Endothelial cell (in vitro differentiated cells): ENCODE measurements at regions not wholly inside any gene's neighbourhood (a gene's known extent, or its start where the extent isn't known, plus 50 kb on each side); places are given as distances from the start of the nearest gene placed in this dataset.

ENCODE experiments used
- DNase-seq: peaks from one replicate; pipeline ENCODE4 v3.0.0; 2021; ENCODE audit warnings: low spot score
- H3K27ac Mint-ChIP-seq: one replicate; pipeline ENCODE4 v1.8.0; 2021; ENCODE audit warnings: mixed read lengths, inconsistent platforms; ENCODE audit not compliant: unreplicated experiment
- H3K27me3 Mint-ChIP-seq: one replicate; pipeline ENCODE4 v1.8.0; 2021; ENCODE audit warnings: mild to moderate bottlenecking, moderate library complexity, mixed read lengths, inconsistent platforms; ENCODE audit not compliant: unreplicated experiment
- H3K36me3 Mint-ChIP-seq: one replicate; pipeline ENCODE4 v1.8.0; 2021; ENCODE audit warnings: mild to moderate bottlenecking, low read depth, mixed read lengths, inconsistent platforms; ENCODE audit not compliant: unreplicated experiment
- H3K4me1 Mint-ChIP-seq: one replicate; pipeline ENCODE4 v1.8.0; 2021; ENCODE audit warnings: mild to moderate bottlenecking, mixed read lengths, inconsistent platforms; ENCODE audit not compliant: unreplicated experiment
- H3K4me3 Mint-ChIP-seq: one replicate; pipeline ENCODE4 v1.8.0; 2021; ENCODE audit warnings: mild to moderate bottlenecking, mixed read lengths, inconsistent platforms; ENCODE audit not compliant: unreplicated experiment
- H3K9me3 Mint-ChIP-seq: one replicate; pipeline ENCODE4 v1.8.0; 2021; ENCODE audit warnings: mixed read lengths, inconsistent platforms; ENCODE audit not compliant: unreplicated experiment
- CTCF ChIP-seq: fragments of 200-600 bp; sonication (generic); IDR thresholded peaks from one replicate; pipeline ENCODE4 v1.5.0; 2021; ENCODE audit warnings: antibody characterized with exemption; ENCODE audit not compliant: unreplicated experiment

- DNase-seq: no peak
- no peak for TF ChIP-seq CTCF
- Mint-ChIP-seq H3K4me1 (no peaks in the 10 kb centered on the region), H3K27ac (no peak overlapping the region), H3K27me3 (no peaks in the 10 kb centered on the region), H3K4me3 (no peak overlapping the region), H3K9me3 (no peaks in the 10 kb centered on the region), H3K36me3 (no peaks in the 10 kb centered on the region)
These were observed 422.0 kb downstream of the CDC14C start for GRCh38 chr7:49346195-49346899.

- no peaks in the 10 kb centered on the region for H3K27me3 Mint-ChIP-seq
- no peak overlapping the region for H3K27ac Mint-ChIP-seq
- no peak overlapping the region for H3K4me3 Mint-ChIP-seq
- H3K9me3 Mint-ChIP-seq: no peaks in the 10 kb centered on the region
- no peaks in the 10 kb centered on the region for H3K36me3 Mint-ChIP-seq
- no peak for DNase-seq
- TF ChIP-seq CTCF: no peak
- no peaks in the 10 kb centered on the region for H3K4me1 Mint-ChIP-seq
These were observed 406.4 kb upstream of the VWC2 start for GRCh38 chr7:49367072-49367471.

DNA sequence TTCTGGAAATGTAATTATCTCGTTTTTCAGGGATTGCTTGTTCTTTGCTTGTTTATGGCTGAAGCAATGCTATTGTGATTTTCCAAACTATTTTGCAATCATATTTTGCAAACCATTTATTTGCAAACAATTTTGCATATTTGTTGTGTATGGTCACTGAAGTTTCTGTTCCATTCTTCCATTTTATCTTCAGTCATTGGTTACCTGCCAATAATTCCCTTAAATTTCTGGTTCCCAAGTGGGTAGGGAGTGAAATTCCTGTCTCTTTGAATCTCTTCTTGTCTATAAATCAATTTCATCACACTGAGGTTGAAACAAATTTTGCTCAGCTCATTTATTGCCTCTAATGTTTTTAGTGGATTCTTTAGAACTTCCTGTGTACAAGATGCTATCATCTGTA is 401.7 kb upstream of the VWC2 start:
- TF ChIP-seq CTCF: no peak
- H3K4me3 Mint-ChIP-seq: no peak overlapping the region
- no peaks in the 10 kb centered on the region for H3K36me3 Mint-ChIP-seq
- no peak overlapping the region for H3K27ac Mint-ChIP-seq
- H3K4me1 Mint-ChIP-seq: no peaks in the 10 kb centered on the region
- H3K9me3 Mint-ChIP-seq: no peaks in the 10 kb centered on the region
- no peak for DNase-seq
- no peaks in the 10 kb centered on the region for H3K27me3 Mint-ChIP-seq

GRCh38 chr7:49376817-49377375 is 396.5 kb upstream of the VWC2 start:
- Mint-ChIP-seq H3K4me3 (no peak overlapping the region), H3K27me3 (no peaks in the 10 kb centered on the region), H3K9me3 (no peaks in the 10 kb centered on the region), H3K4me1 (no peaks in the 10 kb centered on the region), H3K27ac (no peak overlapping the region), H3K36me3 (peaks cover 3% of the 10 kb centered on the region)
- no peak for DNase-seq
- TF ChIP-seq CTCF: no peak

DNA sequence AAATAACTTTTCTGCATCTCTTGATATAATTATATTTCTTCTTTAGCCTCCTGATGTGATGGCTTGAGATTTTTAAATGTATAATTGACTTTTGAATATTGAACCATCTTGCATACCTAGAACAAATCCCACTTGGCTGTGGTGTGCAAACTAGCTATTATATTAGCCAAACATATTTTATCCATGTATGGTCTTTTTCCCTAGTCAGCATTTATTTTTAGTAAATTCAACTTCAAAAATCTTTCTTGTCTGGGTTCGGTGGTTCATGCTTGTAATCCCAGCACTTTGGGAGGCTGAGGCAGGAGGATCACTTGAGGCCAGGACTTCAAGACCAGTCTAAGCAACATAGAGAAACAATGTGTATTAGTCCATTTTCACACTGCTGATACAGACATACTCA is 386.6 kb upstream of the VWC2 start:
- Mint-ChIP-seq H3K36me3 (peaks cover 3% of the 10 kb centered on the region), H3K4me1 (no peaks in the 10 kb centered on the region), H3K9me3 (no peaks in the 10 kb centered on the region), H3K27me3 (no peaks in the 10 kb centered on the region), H3K4me3 (no peak overlapping the region), H3K27ac (no peak overlapping the region)
- no peak for DNase-seq
- no peak for TF ChIP-seq CTCF
